Amniotic stem cell (primary cell): ENCODE measurements at regions not wholly inside any gene's neighbourhood (a gene's known extent, or its start where the extent isn't known, plus 50 kb on each side); places are given as distances from the start of the nearest gene placed in this dataset.
"Not testable (repeated sequence)": the region's sequence is repeated elsewhere in the genome, so short reads cannot be mapped to it uniquely, and the experiment has no call there.

Source experiments
- DNase-seq: peaks from one replicate; lab custom pipeline; 2025; lab: John Stamatoyannopoulos, UW

- DNase-seq = no peak
These were observed 771.7 kb upstream of the PCDH7 start for GRCh38 chr4:29948451-29948850.

DNA sequence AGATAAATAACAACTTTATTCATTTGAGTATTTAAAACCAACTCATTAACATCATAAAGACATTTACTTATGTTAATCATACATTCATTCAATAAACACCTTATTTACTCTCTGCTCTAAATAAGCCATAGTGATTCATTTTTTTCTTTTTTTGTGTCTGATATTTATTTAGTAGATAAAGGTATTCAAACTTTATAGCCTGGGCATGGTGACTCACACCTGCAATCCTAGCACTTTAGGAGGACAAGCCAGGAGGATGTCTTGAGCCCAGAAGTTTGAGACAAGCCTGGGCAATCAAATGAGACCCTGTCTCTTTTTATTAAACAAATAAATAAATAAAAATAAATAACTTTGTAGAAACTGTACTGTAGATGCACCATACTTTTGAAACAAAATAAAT lies 771.3 kb upstream of the PCDH7 start:
- DNase-seq = no peak

DNA sequence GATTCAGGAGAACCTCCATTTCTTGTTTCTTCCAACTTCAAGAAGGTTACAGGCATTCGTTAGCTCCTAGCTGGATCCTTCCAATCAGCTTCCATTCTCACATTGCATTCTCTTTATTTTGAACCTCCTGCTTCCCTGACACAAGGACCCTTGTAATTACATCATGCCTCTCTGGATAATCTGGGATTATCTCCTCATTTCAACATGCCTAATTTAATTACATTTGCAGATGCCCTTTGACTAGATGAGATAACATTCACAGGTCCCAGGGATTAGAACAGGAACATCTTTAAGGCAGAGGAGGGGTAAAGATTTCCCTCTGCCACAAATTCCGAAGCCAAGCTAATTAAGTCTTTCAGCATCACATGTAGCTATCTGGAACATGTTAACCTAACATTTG lies 753.8 kb upstream of the PCDH7 start:
- DNase-seq = no peak

DNA sequence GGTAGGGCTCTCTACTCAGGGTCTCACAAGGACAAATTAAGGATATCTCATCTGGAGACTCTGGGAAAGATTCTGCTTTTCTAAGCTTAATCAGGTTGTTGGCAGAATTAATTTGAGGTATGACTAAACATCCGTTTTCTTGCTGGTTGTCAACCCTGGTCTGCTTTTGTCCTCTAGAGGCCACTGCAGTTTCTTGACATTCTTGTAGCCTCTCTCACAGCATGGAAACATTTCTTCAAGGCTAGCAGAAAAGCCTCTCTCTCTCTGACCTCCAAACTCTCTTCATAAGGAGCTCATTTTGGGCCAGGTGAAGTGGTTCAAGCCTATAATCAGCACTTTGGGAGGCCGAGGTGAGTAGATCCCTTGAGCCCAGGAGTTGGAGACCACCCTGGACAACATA lies 749.5 kb upstream of the PCDH7 start:
- DNase-seq = no peak

GRCh38 chr4:29972121-29972520 lies 748.0 kb upstream of the PCDH7 start:
- no peak for DNase-seq

- DNase-seq = no peak
These were observed 736.3 kb upstream of the PCDH7 start for GRCh38 chr4:29983890-29984289.

GRCh38 chr4:30001628-30002027 lies 718.5 kb upstream of the PCDH7 start:
- DNase-seq = no peak

- DNase-seq = no peak
These were observed 717.8 kb upstream of the PCDH7 start for GRCh38 chr4:30002341-30002740.

GRCh38 chr4:30005995-30006394 lies 714.2 kb upstream of the PCDH7 start:
- no peak for DNase-seq

DNA sequence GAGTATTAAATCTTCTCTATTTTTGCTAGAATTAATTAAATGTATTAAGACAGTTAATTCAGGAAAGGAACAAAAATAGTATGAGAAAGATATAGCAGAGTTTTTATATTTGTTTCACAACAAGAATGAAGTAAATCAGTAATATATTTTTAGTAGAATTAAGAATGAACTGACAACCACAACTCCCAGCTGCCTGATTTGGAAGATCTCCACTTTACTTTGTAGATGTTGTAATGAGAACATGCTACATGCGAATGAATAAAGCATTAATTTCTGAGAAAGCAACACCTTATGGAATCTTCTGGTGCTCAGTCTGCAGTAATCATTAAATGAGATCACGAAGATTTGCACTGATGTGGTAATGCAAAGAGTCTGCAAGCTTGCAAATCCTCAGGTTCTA lies 695.6 kb upstream of the PCDH7 start:
- no peak for DNase-seq

- no peak for DNase-seq
These were observed 691.3 kb upstream of the PCDH7 start for GRCh38 chr4:30028826-30029225.

- DNase-seq = no peak
These were observed 664.0 kb upstream of the PCDH7 start for GRCh38 chr4:30056016-30056766.

GRCh38 chr4:30068234-30068633 lies 651.9 kb upstream of the PCDH7 start:
- DNase-seq = no peak

DNA sequence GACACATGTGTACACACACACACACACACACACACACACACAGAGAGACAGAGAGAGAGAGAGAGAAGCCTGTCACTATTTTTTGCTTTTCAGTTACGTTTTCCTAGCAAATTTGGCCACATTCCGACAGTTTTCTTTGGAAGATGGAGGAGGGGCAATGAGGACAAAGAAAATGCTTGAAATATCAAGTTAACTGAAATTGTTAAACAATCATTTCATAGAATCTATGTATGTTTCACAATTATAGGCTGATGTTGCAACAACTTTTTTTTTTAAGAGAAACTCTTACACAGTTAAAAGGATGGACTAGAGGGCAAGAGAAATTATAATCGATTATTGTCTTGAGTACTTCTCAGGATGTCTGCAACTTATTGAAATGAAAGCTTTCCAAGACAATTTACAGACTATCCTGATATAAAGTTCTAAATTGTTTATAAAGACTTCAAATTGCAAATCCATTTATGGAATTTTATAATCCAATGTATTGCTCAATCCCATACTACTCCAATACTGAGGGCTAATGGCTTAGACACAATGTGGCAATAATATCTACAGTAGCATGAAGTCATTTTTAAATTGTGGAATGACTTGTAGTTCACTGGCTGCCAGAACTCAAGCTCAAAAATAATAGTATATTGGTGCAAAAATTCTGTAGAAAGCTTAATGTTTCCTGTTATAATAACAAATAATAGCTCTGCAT lies 647.0 kb upstream of the PCDH7 start:
- no peak for DNase-seq

DNA sequence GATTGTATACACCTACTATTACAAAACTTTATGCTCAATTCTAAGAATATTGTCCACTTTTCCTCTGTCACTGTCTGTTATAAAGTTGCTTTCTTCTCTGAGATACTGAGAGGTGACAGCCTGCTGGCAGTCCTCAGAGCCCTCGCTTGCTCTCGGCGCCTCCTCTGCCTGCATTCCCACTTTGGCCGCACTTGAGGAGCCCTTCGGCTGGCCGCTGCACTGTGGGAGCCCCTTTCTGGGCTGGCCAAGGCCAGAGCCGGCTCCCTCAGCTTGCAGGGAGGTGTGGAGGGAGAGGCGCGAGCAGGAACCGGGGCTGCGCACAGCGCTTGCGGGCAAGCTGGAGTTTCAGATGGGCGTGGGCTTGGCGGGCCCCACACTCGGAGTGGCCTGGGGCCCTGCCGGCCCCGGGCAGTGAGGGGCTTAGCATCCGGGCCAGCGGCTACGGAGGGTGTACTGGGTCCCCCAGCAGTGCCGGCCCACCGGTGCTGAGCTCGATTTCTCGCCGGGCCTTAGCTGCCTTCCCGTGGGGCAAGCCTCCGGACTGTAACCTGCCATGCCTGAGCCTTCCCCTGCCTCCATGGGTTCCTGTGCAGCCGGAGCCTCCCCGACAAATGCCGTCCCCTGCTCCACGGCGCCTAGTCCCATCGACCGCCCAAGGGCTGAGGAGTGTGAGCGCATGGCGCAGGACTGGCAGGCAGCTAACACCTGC lies 627.6 kb upstream of the PCDH7 start:
- not testable (repeated sequence) for DNase-seq

- no peak for DNase-seq
These were observed 625.3 kb upstream of the PCDH7 start for GRCh38 chr4:30094887-30095286.

DNA sequence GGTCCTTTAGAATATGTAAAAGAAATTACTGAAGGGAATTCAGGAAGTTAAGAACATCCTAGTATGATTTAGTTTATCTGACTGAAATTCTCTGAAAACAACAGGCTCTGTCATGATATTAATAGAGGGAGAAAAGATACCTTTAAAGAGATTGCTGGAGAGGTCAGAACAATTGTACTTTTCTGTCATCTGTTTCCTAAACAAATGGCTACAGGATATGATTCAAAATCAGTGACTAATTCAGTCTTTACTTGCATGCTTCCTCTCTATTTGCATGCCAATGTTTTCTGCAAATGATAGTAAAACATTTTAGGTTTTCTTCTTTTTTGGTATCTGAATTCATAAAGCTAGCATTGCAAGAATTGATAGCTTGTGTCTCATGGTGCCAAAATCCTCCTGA lies 616.7 kb upstream of the PCDH7 start:
- peak; percentile 0 for DNase-seq

DNA sequence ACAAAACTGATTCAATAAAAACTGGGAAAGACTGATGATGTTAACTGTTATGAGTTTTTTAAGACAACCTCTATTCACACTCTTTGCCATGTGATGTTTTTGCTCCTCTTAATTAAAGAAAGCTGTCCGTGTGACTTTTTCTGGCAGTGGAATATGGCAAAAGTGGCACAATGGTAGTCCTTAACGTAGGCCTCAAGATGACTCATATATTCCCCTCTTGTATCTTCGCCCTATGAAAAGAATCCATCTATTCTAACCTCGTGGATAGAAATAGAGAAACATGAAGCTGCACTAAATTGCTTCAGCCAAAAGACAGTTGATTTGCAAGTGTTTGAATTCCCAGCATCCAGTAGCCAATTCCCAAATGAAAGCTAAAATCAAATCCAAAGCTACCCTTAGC lies 603.8 kb upstream of the PCDH7 start:
- no peak for DNase-seq

GRCh38 chr4:30117433-30117832 lies 602.7 kb upstream of the PCDH7 start:
- no peak for DNase-seq

GRCh38 chr4:30122711-30123110 lies 597.5 kb upstream of the PCDH7 start:
- DNase-seq = no peak

DNA sequence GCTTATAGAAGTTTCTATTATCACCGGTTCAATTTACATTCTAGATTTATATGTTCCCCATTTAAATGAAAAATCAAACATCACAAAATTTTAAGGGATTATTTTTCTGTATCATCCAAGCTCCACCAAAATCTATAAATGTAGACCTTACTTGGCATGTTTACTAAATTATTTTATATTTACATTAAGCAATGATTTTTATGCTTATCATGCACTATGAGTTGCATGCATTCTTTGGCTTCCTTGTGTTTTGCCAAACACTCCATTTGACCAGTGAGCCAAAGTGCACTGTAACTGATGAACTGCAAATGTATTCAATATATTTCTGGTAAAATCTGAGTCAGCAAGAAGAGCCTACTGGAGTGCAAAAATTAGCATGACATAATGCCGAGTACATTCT lies 595.5 kb upstream of the PCDH7 start:
- not testable (repeated sequence) for DNase-seq

- DNase-seq = no peak
These were observed 594.3 kb upstream of the PCDH7 start for GRCh38 chr4:30125868-30126267.

DNA sequence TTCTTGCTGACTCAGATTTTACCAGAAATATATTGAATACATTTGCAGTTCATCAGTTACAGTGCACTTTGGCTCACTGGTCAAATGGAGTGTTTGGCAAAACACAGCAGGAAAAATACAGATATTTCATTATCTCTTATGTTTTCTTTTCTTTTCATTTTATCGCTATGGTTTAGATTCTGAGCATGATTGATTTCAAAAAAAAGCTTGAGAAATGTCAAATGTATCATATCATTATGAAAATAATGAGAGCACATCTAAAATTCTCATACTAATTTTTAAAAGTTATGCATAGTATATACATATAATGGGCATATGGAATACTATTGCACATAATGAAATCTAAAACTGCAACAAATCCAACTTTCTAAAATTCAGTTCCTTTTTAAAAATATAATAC lies 593.8 kb upstream of the PCDH7 start:
- DNase-seq = no peak
